Stimulated activated CD4-positive, alpha-beta T cell treated with anti-CD3 and anti-CD28 coated beads, Interleukin-4, amount 100 ng/mL, for 4 hours (primary cell): ENCODE measurements at regions not wholly inside any gene's neighbourhood (a gene's known extent, or its start where the extent isn't known, plus 50 kb on each side); places are given as distances from the start of the nearest gene placed in this dataset.

ENCODE experiments used
- DNase-seq, 2 experiments: peaks; one replicate each; pipeline ENCODE4 v3.0.0-alpha.2; 2020

GRCh38 chr1:75984781-75985180 lies 52.6 kb upstream of the ASB17 start:
- DNase-seq: no peak

- DNase-seq: no peak
These were observed 53.6 kb upstream of the ASB17 start for GRCh38 chr1:75985827-75986226.

- no peak for DNase-seq
These were observed 54.3 kb upstream of the ASB17 start for GRCh38 chr1:75986478-75986877.

- no peak for DNase-seq
These were observed 56.9 kb upstream of the ASB17 start for GRCh38 chr1:75989121-75989520.

- DNase-seq: no peak
These were observed 58.5 kb upstream of the ASB17 start for GRCh38 chr1:75990686-75991085.

- peak; percentile 48 to 71 for DNase-seq
These were observed 59.4 kb upstream of the ASB17 start for GRCh38 chr1:75991497-75992114.

- DNase-seq: no peak
These were observed 60.1 kb upstream of the ASB17 start for GRCh38 chr1:75992312-75992711.

GRCh38 chr1:75993661-75994060 lies 61.5 kb upstream of the ASB17 start:
- no peak for DNase-seq

GRCh38 chr1:75996196-75996595 lies 64.0 kb upstream of the ASB17 start:
- DNase-seq: no peak

GRCh38 chr1:75999034-75999433 lies 66.8 kb upstream of the ASB17 start:
- DNase-seq: no peak

GRCh38 chr1:76003946-76004345 lies 70.6 kb upstream of the ST6GALNAC3 start:
- DNase-seq: no peak

- no peak for DNase-seq
These were observed 68.8 kb upstream of the ST6GALNAC3 start for GRCh38 chr1:76005765-76006164.

GRCh38 chr1:76006234-76006633 lies 68.3 kb upstream of the ST6GALNAC3 start:
- DNase-seq: no peak

GRCh38 chr1:76010802-76011201 lies 63.7 kb upstream of the ST6GALNAC3 start:
- DNase-seq: no peak

- no peak for DNase-seq
These were observed 62.0 kb upstream of the ST6GALNAC3 start for GRCh38 chr1:76012341-76013205.

GRCh38 chr1:76013206-76013581 lies 61.4 kb upstream of the ST6GALNAC3 start:
- DNase-seq: no peak

GRCh38 chr1:76015478-76016103 lies 59.0 kb upstream of the ST6GALNAC3 start:
- no peak for DNase-seq

GRCh38 chr1:76018045-76018444 lies 56.5 kb upstream of the ST6GALNAC3 start:
- DNase-seq: no peak

- no peak for DNase-seq
These were observed 52.7 kb upstream of the ST6GALNAC3 start for GRCh38 chr1:76021846-76022245.

GRCh38 chr1:76023669-76024435 lies 50.7 kb upstream of the ST6GALNAC3 start:
- DNase-seq: no peak
